Esophagus squamous epithelium (tissue), 4 donors: ENCODE measurements at regions not wholly inside any gene's neighbourhood (a gene's known extent, or its start where the extent isn't known, plus 50 kb on each side); places are given as distances from the start of the nearest gene placed in this dataset.

Experiments used
- POLR2A ChIP-seq, 4 donors: fragments of 450-650 bp; IDR thresholded peaks; one replicate each; pipeline ENCODE4 v1.6.1; 2017; ENCODE audit warnings: antibody characterized with exemption in 4 of 4, mild to moderate bottlenecking in 4 of 4, moderate library complexity in 3 of 4
- TF ChIP-seq, protein P1 (sequence below), 6 experiments: fragments of 450-650 bp in 4 of 6; fragments of 200-600 bp in 2 of 6; sonication (generic) in 2 of 6; IDR thresholded peaks; one replicate each; pipeline ENCODE4 v1.5.1; 2016 to 2019; ENCODE audit warnings: antibody characterized with exemption in 6 of 6, mild to moderate bottlenecking in 4 of 6, moderate library complexity in 4 of 6

DNA sequence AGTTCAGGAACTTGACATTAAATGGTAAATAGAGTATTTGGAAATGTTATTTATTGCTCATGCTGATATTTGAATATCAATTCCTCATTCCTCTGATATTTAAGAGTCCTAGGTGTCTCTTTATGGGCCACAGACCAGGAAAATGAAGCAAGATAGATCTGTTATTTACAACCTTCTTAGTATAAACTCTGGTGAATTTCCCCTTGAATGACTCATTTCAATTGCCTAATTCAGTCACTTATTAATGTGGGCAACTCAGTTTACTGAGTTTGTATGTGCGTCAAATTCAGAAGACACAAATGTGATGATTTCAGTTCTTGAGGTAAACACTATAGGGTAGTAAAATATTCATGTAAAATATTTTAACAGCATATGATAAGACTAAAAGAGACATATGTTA, 1404.4 kb upstream of the PRMT6 start:
- TF ChIP-seq, protein P1, sequence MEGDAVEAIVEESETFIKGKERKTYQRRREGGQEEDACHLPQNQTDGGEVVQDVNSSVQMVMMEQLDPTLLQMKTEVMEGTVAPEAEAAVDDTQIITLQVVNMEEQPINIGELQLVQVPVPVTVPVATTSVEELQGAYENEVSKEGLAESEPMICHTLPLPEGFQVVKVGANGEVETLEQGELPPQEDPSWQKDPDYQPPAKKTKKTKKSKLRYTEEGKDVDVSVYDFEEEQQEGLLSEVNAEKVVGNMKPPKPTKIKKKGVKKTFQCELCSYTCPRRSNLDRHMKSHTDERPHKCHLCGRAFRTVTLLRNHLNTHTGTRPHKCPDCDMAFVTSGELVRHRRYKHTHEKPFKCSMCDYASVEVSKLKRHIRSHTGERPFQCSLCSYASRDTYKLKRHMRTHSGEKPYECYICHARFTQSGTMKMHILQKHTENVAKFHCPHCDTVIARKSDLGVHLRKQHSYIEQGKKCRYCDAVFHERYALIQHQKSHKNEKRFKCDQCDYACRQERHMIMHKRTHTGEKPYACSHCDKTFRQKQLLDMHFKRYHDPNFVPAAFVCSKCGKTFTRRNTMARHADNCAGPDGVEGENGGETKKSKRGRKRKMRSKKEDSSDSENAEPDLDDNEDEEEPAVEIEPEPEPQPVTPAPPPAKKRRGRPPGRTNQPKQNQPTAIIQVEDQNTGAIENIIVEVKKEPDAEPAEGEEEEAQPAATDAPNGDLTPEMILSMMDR (IDR thresholded peaks at IDR 0.05), result no peak
- no peak for TF ChIP-seq POLR2A (IDR thresholded peaks at IDR 0.05)
